SH-SY5Y (cell line): ENCODE measurements at regions not wholly inside any gene's neighbourhood (a gene's known extent, or its start where the extent isn't known, plus 50 kb on each side); places are given as distances from the start of the nearest gene placed in this dataset.

Source experiments
- GATA2 ChIP-seq: IDR thresholded peaks from 2 replicates; pipeline ENCODE4 v1.6.1; 2011; ENCODE audit warnings: mild to moderate bottlenecking, low read depth, low read length
- GATA3 ChIP-seq: IDR thresholded peaks from 2 replicates; pipeline ENCODE4 v1.6.1; 2011; ENCODE audit warnings: low read depth, mild to moderate bottlenecking, low read length, moderate library complexity

GRCh38 chr3:107870943-107871638, 219.7 kb downstream of the CD47 start:
- no peak for TF ChIP-seq GATA3
- TF ChIP-seq GATA2 = no peak

DNA sequence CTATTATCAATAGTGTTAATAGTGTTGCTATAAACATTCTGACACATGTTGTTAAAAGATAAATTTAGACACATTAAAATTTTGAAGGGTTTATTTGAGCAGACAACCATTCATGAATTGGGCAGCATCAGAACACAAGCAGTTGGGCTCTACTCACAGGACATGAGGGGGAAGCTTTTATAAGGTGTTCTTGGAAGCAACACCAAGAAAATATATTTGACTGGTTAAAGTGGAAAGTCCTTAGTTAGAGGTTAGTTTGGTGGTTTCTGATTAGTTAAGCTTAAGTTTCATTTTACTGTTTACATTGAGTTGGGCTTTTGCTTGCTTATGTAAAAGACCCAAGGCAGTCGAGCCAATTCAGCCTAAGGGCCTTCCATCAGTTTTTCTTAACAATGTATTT, 220.7 kb downstream of the CD47 start:
- no peak for TF ChIP-seq GATA2
- TF ChIP-seq GATA3 = no peak

GRCh38 chr3:107868449-107868848, 222.4 kb downstream of the CD47 start:
- TF ChIP-seq GATA3 (no peak), GATA2 (no peak)

- TF ChIP-seq GATA3 (no peak), GATA2 (no peak)
Observed at GRCh38 chr3:107861904-107862303, 228.9 kb downstream of the CD47 start.

GRCh38 chr3:107861422-107861821, 229.4 kb downstream of the CD47 start:
- TF ChIP-seq GATA3 (no peak), GATA2 (no peak)
